ENCODE measurements at regions not wholly inside any gene's neighbourhood (a gene's known extent, or its start where the extent isn't known, plus 50 kb on each side); places are given as distances from the start of the nearest gene placed in this dataset.

DNA sequence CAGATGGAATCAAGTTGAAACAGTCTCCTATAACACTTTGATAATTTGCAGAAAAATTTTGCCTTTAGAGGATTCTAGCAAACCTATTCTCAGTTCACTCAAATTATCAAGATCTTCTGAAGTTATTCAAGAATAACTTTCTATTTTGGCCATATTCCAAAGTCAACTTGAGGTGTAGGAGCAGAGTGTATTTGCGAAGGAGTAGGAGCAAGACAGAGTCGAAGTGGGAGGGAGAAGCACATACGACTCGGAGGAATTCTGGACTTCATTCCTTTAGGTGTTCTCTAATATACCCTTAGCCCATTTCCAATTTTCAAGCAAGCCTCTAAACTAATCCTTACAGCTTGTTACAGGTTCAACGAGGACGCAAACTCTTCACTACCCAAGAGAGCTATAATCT, 252.9 kb downstream of the GPM6A start:
- DNase-seq = no peak

DNA sequence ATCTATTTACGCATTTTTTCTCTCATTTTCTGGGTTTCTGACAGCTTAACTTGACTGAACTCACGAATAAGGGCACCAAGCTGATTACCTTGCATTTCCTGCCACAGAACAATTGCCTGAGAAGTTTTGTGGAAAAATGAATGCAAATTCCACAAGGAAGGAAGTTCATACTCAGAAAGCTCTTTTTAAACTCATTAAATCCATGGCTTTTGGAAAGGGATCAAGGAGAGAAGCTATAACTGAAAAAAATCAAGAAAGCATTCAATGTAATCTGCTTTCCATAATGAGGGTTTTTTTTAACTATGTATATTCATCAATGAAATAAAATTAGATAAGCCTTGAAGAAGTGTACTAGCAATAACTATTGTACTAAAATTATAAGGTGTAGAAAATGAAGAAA, 252.5 kb downstream of the GPM6A start:
- no peak for DNase-seq

DNA sequence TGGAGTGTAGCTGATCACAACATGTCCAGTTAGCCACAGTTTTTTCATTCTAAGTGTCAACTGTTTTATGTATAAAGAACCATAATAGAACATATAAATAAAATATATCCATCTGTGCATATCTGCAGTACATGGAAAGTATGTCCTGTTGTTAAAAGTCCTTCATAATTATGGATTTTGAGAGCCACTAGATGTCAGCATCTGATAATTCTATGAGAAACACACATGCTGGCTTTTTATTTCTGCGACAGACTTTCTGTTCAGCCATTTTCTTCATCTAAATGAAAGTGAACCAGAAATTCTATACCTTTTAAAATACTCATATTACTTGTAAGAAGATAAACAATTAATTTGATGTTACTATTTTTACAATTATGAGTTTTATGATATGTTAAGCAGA, 251.5 kb downstream of the GPM6A start:
- no peak for DNase-seq

DNA sequence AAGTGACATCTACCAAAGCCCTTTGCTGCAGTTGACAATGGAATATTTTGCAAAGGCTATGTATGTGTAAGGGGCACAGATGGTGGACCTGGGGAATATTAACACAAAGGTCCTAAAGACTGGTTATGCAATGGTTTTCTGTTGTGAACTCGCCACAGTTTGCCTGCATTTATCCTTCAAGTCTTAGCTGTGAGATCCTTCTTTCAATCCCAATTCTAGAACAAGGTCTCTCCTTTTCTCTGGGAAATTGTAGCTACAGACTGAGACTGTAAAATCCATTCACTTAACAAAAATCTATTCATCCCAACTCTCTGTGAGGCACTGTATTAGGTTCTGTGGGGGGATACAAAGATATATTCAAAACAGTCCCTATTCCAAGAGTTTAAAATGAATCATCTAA, 250.4 kb downstream of the GPM6A start:
- DNase-seq = no peak

DNA sequence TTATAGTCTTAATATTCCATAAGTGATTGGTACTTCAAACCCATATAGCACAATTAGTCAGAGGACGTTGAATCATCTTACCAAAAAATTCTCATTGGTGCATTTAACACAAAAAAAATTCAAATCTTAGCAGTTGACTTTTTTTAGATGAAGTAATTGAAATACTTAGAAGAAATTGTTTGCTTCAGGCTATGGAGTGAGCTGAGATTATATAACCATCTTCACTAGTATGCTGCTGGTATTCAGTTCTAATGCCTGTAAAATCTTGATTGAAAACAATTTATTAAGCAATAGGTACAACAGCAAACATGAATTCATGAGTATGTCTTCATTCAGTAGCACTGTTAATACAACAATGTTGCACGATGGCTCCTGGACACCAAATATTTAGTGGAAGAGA, 250.0 kb downstream of the GPM6A start:
- DNase-seq = no peak

DNA sequence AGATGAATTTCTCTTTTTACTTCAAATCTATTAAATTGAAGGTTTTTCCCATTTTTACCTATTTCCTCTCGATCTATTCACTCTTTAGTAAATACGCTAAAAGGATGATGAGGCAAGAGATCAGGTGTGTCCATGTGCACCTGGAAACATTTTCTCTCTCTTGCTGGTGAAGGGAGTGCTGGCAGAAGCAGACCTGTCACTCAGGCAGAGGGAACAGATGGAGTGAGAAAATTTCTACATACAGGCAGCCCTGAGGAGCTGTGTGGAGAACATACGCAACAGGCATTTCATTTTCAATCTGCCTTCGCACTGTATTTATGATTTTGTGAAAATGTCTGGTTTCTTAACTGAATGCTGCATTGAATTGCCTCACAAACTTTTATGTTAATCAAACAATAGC, 249.5 kb downstream of the GPM6A start:
- DNase-seq = no peak
